NCI-H1417 (cell line): ENCODE measurements at regions not wholly inside any gene's neighbourhood (a gene's known extent, or its start where the extent isn't known, plus 50 kb on each side); places are given as distances from the start of the nearest gene placed in this dataset.

Source experiments
- DNase-seq, 3 experiments: peaks; one replicate each; lab custom pipeline; 2025; lab: John Stamatoyannopoulos, UW

- DNase-seq, result no peak
These were observed 551.2 kb downstream of the CDH26 start for GRCh38 chr20:60509407-60509806.

DNA sequence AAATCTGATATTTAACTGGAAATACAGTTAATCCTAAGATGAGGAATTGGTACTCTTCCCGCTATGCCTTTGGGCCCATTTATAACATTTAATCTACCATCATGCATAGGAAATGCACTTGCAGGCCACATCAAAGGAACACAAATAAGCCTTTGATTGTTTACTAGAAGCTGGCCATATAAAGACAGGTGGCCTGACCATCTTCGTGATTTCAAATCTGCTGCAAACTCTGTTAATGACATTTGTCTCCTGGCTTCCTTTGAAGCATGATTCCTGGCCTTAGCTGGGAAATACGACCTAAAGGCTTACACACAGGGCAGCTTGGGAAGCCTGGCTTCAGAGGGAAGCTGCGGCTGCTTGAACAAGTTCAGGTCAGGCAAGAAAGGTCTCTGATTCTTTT lies 552.1 kb downstream of the CDH26 start:
- no peak for DNase-seq

- no peak for DNase-seq
These were observed 554.2 kb downstream of the CDH26 start for GRCh38 chr20:60512443-60512842.

DNA sequence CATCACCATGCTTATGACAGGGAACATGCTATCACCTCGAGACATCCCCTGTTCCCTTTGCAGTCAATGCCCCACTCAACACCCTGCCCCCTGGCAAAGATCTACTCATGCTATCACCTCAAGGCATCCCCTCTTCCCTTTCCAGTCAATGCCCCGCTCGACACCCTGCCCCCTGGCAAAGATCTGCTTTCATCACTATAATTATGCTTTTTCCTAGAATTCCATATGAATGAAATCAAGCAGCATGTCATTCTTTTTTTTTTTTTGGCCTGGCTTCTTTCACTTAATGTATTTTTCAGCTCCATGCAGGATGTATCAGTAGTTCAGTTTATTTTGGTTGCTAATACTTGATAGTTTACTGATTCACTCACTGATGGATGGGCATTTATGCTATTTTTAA lies 554.9 kb downstream of the CDH26 start:
- DNase-seq, result no peak

- no peak for DNase-seq
These were observed 558.2 kb downstream of the CDH26 start for GRCh38 chr20:60516442-60516841.

DNA sequence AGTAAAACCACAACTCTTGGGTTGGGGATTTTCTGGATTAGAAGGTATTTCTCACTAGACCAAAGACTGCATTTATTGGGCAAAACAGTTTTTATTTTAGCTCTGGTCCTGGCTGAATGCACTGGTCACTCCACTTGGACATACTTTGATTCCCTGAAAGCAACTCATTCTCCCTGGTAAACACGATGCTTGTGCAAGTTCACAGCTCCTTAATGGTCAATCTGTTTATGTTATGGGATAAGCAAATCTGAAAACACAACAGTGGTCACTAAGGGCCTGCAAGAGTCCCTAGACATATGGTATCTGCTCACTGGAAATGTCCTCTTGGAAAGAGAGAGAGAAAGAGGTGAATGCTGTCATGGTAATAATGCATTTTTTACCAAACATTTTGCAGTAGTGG lies 559.8 kb downstream of the CDH26 start:
- no peak for DNase-seq

- DNase-seq, result no peak
These were observed 567.2 kb downstream of the CDH26 start for GRCh38 chr20:60525397-60525796.

DNA sequence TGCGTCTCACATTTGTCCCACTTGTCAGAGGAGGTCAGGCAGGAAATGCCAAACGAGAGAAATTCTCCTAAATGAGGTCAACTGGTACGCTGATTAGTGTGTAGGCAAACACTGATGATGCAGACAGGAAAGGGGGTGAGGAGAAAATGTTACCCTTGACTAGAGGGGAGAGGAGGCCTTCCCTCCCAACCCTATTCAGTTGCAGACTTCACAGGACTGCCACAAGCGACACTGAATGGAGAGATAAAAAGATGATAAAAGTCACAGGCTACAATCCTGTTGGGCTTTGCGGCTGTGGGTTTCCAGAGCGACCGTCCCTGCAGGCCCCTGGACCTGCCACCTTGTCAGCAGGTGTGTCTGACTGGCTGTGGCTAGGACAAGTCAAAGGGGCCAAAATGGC lies 569.4 kb downstream of the CDH26 start:
- no peak for DNase-seq

- DNase-seq, result no peak
These were observed 569.9 kb downstream of the CDH26 start for GRCh38 chr20:60528141-60528540.

- DNase-seq, result no peak
These were observed 570.9 kb downstream of the CDH26 start for GRCh38 chr20:60529149-60529548.

DNA sequence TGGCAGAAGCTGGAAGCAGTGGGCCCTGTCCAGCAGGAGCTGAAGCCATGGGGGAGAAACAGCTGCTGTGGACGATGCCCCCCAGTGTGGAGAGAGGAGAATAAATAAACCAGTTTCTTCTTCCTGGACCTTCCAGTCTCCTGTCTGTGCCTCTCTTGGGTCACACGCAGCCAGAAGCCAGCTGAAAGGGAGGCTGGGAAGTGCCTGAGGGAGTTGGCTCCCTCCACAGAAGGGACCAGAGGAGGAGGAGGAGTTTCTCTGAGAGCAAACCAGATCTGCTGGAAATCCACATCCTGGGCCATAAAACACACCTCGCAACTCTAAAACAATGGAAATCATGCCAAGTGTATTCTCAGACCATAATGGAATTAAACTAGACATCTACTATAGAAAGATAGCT lies 577.0 kb downstream of the CDH26 start:
- no peak for DNase-seq

GRCh38 chr20:60540591-60540990 lies 582.4 kb downstream of the CDH26 start:
- peak in 2 of 3 experiments; percentile 47 to 85 for DNase-seq

DNA sequence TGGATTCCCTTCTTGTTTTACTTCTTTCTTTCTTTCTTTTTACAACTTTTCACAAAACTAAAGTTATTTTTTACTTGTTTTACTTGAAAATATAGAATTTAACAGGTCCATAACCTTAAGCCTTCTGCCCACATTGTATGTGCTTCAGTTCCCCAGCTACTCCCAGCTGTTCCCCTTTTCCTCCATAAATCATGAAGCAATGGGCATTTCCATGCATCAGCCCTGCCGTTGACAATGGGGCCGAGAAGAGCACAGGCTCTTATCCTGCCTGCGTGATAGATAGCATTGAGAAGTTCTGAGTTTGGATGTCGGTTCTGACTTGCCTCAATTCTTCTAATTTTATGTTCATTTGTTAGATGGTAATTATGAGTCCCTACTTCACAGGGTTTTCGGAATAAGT lies 583.8 kb downstream of the CDH26 start:
- DNase-seq, result peak in 1 of 3 experiments; percentile 46

- no peak for DNase-seq
These were observed 585.4 kb downstream of the CDH26 start for GRCh38 chr20:60543598-60543997.

DNA sequence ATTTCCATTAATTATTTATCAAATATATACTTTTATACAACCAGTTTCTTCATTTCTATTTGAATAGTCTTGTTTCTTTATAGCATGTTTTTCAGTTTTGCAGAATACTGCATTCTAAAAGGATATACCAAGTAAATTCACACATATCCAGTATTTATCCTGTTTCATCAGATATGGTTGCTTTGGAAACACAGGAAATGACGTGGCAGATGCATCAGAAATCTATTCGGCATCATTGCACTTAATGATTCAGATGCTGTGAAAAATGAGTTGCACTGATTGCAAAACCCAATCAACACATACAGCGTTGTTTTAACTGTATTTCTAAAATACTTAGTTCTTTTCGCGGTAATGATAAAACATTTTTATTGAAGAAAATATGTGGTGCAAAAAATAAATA lies 594.9 kb downstream of the CDH26 start:
- peak in 1 of 3 experiments; percentile 34 for DNase-seq

- DNase-seq, result no peak
These were observed 600.3 kb downstream of the CDH26 start for GRCh38 chr20:60558486-60558885.

GRCh38 chr20:60559462-60559861 lies 601.2 kb downstream of the CDH26 start:
- DNase-seq, result peak; percentile 56 to 87 (median 82)

- no peak for DNase-seq
These were observed 602.8 kb downstream of the CDH26 start for GRCh38 chr20:60561052-60561451.

DNA sequence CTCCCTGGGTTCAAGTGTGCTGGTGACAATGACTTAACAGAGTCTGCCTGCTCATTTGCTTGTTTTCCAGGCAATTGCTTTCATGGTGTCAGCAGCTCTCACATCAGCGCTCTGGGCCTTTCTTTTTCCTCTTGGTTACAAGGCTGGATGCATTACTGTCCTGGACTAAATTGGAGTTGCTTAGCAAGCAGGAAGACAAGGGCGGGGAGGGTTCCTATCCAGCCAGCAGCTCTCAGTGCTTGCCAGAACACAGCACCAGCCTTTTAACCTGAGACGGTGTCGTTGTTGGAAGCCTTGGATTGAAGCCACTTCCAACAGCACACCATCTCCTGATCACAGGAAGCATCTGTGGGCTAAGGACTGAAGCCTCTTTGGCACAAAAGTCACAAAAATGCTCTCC lies 606.9 kb downstream of the CDH26 start:
- no peak for DNase-seq

DNA sequence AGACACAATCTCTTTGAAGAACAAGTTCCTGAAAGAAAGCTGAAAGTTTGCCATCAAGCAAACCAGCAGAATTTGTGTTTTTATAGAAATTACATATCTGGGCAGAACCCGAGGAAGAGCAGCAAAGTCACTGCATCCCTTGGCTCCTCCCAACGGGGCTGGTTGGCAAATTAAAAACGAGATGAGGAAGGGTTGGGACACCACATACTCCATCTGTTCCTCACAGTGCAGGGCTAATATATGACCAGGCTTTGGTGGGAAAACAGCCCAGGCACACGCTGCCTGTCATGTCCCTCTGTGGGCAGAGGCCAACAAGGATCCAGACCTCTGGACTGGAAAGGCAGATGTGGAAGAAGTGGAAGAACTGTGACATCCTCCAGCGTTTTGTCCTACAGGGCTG lies 607.3 kb downstream of the CDH26 start:
- DNase-seq, result no peak

GRCh38 chr20:60569116-60569515 lies 610.9 kb downstream of the CDH26 start:
- DNase-seq, result no peak

GRCh38 chr20:60570481-60571277 lies 612.5 kb downstream of the CDH26 start:
- DNase-seq, result peak in 2 of 3 experiments; percentile 89 to 99

DNA sequence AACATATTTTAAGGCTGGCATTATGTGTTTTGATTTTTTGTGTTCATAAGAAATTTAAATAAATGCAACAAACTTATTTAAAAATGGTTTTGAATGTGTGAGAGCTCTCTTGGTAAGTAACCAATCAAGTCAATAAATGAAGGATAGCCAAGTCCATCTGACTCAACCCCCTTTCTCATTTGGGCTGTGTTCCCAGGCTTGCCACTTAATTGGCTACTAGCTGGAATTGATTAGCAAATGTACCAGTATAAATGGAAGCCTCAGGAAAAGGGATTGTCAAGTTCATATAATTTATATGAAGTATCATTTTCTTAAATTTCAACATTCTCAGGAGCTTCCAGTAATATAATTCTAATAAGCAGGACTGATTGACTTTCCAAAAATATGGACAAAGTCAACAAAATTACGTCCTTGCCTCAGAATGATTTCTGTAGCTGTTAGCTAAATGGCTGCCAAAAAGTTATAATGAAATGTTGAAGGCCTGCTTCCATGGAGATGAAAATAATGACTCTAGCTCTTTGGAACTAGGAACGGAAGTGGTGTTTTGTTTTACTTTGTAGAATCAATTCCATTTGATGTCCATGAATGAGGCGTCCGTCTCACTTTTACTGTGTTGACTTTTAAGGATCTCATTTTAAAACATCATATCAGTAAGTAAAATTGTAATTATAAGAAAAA lies 614.9 kb downstream of the CDH26 start:
- peak in 2 of 3 experiments; percentile 81 to 97 for DNase-seq

GRCh38 chr20:60576236-60576635 lies 618.0 kb downstream of the CDH26 start:
- no peak for DNase-seq
